GOT3 (cell line): ENCODE measurements at regions not wholly inside any gene's neighbourhood (a gene's known extent, or its start where the extent isn't known, plus 50 kb on each side); places are given as distances from the start of the nearest gene placed in this dataset.
"Not testable (repeated sequence)": the region's sequence is repeated elsewhere in the genome, so short reads cannot be mapped to it uniquely, and the experiment has no call there.

ENCODE experiments used
- DNase-seq: peaks from one replicate; lab custom pipeline; 2025; ENCODE audit warnings: mixed read lengths; lab: John Stamatoyannopoulos, UW

- DNase-seq, result no peak
Observed at GRCh38 chr2:17133052-17133671, 385.1 kb downstream of the RAD51AP2 start.

- not testable (repeated sequence) for DNase-seq
Observed at GRCh38 chr2:17130627-17131026, 387.6 kb downstream of the RAD51AP2 start.

- DNase-seq, result no peak
Observed at GRCh38 chr2:17125989-17126620, 392.1 kb downstream of the RAD51AP2 start.

- no peak for DNase-seq
Observed at GRCh38 chr2:17124575-17125318, 393.5 kb downstream of the RAD51AP2 start.

GRCh38 chr2:17122887-17123501 is 395.2 kb downstream of the RAD51AP2 start:
- no peak for DNase-seq

- DNase-seq, result no peak
Observed at GRCh38 chr2:17115466-17115865, 402.8 kb downstream of the RAD51AP2 start.

GRCh38 chr2:17115042-17115441 is 403.2 kb downstream of the RAD51AP2 start:
- no peak for DNase-seq

GRCh38 chr2:17107871-17108270 is 410.4 kb downstream of the RAD51AP2 start:
- no peak for DNase-seq

GRCh38 chr2:17107151-17107550 is 411.1 kb downstream of the RAD51AP2 start:
- no peak for DNase-seq

GRCh38 chr2:17106418-17106817 is 411.8 kb downstream of the RAD51AP2 start:
- DNase-seq, result no peak

- no peak for DNase-seq
Observed at GRCh38 chr2:17104454-17104853, 413.8 kb downstream of the RAD51AP2 start.

- DNase-seq, result no peak
Observed at GRCh38 chr2:17101596-17101995, 416.6 kb downstream of the RAD51AP2 start.

- no peak for DNase-seq
Observed at GRCh38 chr2:17101091-17101490, 417.1 kb downstream of the RAD51AP2 start.

GRCh38 chr2:17095340-17095739 is 422.9 kb downstream of the RAD51AP2 start:
- DNase-seq, result no peak

GRCh38 chr2:17093712-17094111 is 424.5 kb downstream of the RAD51AP2 start:
- DNase-seq, result no peak

GRCh38 chr2:17086990-17087389 is 421.4 kb upstream of the CYRIA start:
- no peak for DNase-seq

- DNase-seq, result no peak
Observed at GRCh38 chr2:17085546-17086202, 420.0 kb upstream of the CYRIA start.

GRCh38 chr2:17084877-17085276 is 419.2 kb upstream of the CYRIA start:
- DNase-seq, result no peak

- no peak for DNase-seq
Observed at GRCh38 chr2:17083902-17084301, 418.3 kb upstream of the CYRIA start.

GRCh38 chr2:17079262-17079661 is 413.6 kb upstream of the CYRIA start:
- DNase-seq, result no peak

GRCh38 chr2:17076533-17076932 is 410.9 kb upstream of the CYRIA start:
- DNase-seq, result no peak

GRCh38 chr2:17070711-17071110 is 405.1 kb upstream of the CYRIA start:
- no peak for DNase-seq
